ACC112 (cell line): ENCODE measurements at regions not wholly inside any gene's neighbourhood (a gene's known extent, or its start where the extent isn't known, plus 50 kb on each side); places are given as distances from the start of the nearest gene placed in this dataset.
"Not testable (repeated sequence)": the region's sequence is repeated elsewhere in the genome, so short reads cannot be mapped to it uniquely, and the experiment has no call there.

Experiments
- H2AFZ ChIP-seq: fragments of 200-600 bp; sonication (generic); one replicate; pipeline ENCODE4 v1.6.0; 2017; ENCODE audit warnings: antibody characterized with exemption, low read length; ENCODE audit not compliant: unreplicated experiment
- H3K27ac ChIP-seq: fragments of 200-600 bp; sonication (generic); 2 replicates; pipeline ENCODE4 v1.5.1; 2014; ENCODE audit warnings: low read depth, mild to moderate bottlenecking, antibody characterized with exemption, low read length, moderate library complexity
- H3K27me3 ChIP-seq: fragments of 200-600 bp; sonication (generic); 2 replicates; pipeline ENCODE4 v1.6.1; 2014; ENCODE audit warnings: mild to moderate bottlenecking, antibody characterized with exemption, low read length, moderate library complexity, mixed read lengths; ENCODE audit not compliant: insufficient read depth
- H3K36me3 ChIP-seq: fragments of 200-600 bp; sonication (generic); 2 replicates; pipeline ENCODE4 v1.6.1; 2016; ENCODE audit warnings: mild to moderate bottlenecking, antibody characterized with exemption, low read length, moderate library complexity, mixed read lengths; ENCODE audit not compliant: insufficient read depth
- H3K4me1 ChIP-seq: fragments of 200-600 bp; sonication (generic); one replicate; pipeline ENCODE4 v1.6.1; 2016; ENCODE audit warnings: low read length, mixed read lengths; ENCODE audit not compliant: insufficient read depth, unreplicated experiment, control insufficient read depth
- H3K4me3 ChIP-seq: fragments of 200-600 bp; sonication (generic); 2 replicates; pipeline ENCODE4 v1.5.1; 2014; ENCODE audit warnings: mild to moderate bottlenecking, low read depth, low read length
- H3K79me2 ChIP-seq: fragments of 200-600 bp; sonication (generic); one replicate; pipeline ENCODE4 v1.6.0; 2016; ENCODE audit warnings: low read length; ENCODE audit not compliant: control insufficient read depth, unreplicated experiment, insufficient read depth

DNA sequence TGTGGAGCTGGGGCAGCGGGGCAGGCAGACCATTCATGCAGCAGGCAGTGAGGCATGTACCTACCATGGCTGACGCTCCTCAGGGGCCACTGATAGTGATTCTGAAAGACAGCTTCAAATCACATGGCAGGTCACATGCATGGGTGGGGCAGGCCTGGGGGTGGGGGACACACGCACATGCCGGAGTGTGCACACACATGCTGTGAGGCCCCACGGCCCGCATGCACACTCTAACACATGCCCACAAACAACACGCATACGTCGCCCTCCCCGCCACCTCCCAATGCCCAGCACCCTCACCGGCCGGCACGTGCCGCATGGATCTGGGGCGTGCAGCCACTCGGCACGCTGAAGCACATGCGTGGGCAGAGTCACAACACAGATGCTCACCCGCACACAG lies 65.5 kb upstream of the GOLGA6L4 start:
- not testable (repeated sequence) for H3K36me3 ChIP-seq, H3K27ac ChIP-seq, H3K79me2 ChIP-seq, H3K27me3 ChIP-seq, H2AFZ ChIP-seq, H3K4me3 ChIP-seq, H3K4me1 ChIP-seq

DNA sequence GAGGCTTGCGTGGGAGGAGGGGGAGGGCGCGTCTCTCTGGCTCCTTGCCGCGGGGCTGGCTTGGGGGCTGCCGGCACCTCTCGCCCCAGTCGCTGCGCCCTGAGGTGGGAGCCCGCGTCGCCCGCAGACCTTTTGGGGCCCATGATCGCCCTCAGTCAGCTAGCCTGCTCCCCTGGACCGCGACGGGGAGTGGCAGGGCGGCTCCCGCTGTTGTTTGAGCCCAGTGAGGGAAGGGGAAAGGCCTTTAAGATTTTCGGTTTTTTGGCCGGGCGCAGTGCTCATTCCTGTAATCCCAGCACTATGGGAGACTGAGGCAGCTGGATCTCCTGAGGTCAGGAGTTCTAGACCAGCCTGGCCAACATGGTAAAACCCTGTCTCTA lies 62.4 kb upstream of the GOLGA6L4 start:
- H3K4me1 ChIP-seq, H3K27ac ChIP-seq, H3K36me3 ChIP-seq, H3K79me2 ChIP-seq, H3K27me3 ChIP-seq, H2AFZ ChIP-seq: not testable (repeated sequence)
- H3K4me3 ChIP-seq = peak overlapping the region; percentile 62
